Colon (tissue), 2 donors: ENCODE measurements at regions not wholly inside any gene's neighbourhood (a gene's known extent, or its start where the extent isn't known, plus 50 kb on each side); places are given as distances from the start of the nearest gene placed in this dataset.
"Not testable (repeated sequence)": the region's sequence is repeated elsewhere in the genome, so short reads cannot be mapped to it uniquely, and the experiment has no call there.

Experiments used
- FAIRE-seq: peaks from 2 replicates; lab custom pipeline; 2012; peaks lifted over from hg19 to GRCh38; lab: Jason Lieb, UNC
- donor health status: control.
- donor health status: control.

- FAIRE-seq: not testable (repeated sequence)
These were observed 1220.8 kb upstream of the B3GALT2 start for GRCh38 chr1:194407238-194407637.

DNA sequence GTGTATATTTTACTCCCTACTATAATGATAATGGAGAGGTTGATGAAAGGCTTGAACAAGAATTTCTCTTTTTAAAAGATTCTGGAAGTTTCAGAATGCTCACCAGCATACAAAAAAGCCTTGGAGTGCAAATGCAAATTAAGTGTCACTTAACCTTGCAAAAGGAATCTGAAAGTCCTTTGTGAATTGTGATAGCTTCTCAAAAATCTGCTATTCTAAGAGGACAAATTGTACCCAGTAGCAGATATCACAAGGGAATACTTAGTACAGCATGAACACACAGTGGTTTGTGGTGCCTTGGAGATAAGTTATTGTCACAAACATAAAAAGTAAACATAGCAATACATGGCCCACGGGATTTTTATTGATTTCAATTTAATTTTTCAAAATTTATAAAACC lies 1208.3 kb upstream of the B3GALT2 start:
- FAIRE-seq: no peak

DNA sequence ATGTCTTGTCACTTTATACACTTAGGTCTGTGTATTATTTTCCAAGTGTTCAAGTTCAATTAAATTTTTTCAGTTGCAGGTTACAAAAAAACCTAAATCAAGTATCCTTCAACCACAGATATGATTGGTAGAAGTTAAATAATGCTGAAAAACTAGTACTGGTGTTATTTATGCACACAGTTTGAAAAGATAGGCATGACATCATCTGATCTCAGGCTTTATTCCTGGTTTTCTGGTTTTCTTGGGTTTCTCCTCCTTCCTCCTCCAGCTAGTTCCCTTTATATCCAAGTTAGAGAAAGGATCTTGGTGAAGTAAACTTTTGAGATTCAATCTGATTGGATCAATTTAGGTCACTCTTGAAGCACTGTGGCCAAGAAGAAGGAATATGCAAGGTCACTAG lies 1201.1 kb upstream of the B3GALT2 start:
- no peak for FAIRE-seq

GRCh38 chr1:194378517-194378916 lies 1192.1 kb upstream of the B3GALT2 start:
- no peak for FAIRE-seq

- no peak for FAIRE-seq
These were observed 1188.2 kb upstream of the B3GALT2 start for GRCh38 chr1:194374649-194375048.

- no peak for FAIRE-seq
These were observed 1185.9 kb upstream of the B3GALT2 start for GRCh38 chr1:194372266-194372665.

GRCh38 chr1:194369622-194370021 lies 1183.2 kb upstream of the B3GALT2 start:
- FAIRE-seq: no peak

GRCh38 chr1:194369060-194369459 lies 1182.6 kb upstream of the B3GALT2 start:
- FAIRE-seq: no peak

- no peak for FAIRE-seq
These were observed 1180.7 kb upstream of the B3GALT2 start for GRCh38 chr1:194367121-194367520.

- FAIRE-seq: no peak
These were observed 1180.3 kb upstream of the B3GALT2 start for GRCh38 chr1:194366705-194367104.

GRCh38 chr1:194362327-194362726 lies 1175.9 kb upstream of the B3GALT2 start:
- FAIRE-seq: no peak

DNA sequence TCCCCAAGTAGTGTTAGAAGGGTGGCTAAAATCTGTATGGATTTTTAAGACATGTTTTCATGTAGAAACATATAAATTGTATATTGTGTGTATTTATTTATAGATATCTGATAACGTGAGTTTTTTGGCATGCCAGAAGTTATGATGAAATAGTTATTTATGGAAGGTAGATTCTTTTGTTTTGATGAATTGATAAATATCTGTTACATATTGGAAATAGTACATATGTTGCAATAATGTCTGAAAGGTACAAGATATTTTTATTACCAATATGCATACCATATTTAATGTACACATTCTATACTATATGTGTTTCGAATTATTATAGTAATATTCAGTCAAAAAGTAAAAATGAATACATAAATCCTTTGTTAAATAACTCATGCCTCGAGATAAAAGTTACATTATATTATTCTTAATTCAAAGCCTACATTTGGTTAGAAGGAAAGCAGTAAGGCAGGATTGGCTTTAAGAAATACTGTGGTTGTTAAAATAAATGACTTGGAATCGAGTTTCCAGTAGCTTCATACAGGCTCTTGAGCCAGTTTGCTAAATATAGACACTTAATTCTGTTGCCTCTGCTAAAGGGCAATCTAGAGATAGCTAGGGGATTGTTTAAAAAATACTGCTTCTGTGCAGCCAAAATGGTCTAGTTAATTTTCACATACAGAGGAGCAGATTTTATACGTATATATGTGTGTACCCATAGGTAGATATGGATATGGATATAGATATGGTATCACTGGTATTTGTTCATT lies 1175.1 kb upstream of the B3GALT2 start:
- FAIRE-seq: no peak

GRCh38 chr1:194358208-194358581 lies 1171.8 kb upstream of the B3GALT2 start:
- no peak for FAIRE-seq

- FAIRE-seq: not testable (repeated sequence)
These were observed 1171.3 kb upstream of the B3GALT2 start for GRCh38 chr1:194357573-194358207.

- no peak for FAIRE-seq
These were observed 1169.2 kb upstream of the B3GALT2 start for GRCh38 chr1:194355488-194356106.

DNA sequence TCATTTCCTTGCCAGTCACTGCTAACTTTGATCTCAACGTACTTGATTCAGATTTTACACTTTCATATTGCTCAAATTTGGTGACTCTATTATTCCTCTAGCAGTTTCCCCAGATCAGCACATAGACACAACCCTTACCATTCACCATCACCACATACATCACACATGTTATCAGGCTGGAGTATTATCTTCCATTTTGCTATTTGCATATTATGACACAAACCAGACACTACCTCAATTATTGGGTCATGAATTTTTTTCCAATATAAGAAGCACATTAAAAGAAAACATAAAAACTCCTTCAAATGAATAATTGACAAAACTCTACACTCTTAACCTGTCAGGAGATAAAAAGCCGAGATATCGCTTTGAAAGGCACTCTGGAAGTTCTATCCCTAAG lies 1166.7 kb upstream of the B3GALT2 start:
- FAIRE-seq: no peak

- FAIRE-seq: no peak
These were observed 1160.8 kb upstream of the B3GALT2 start for GRCh38 chr1:194347200-194347599.

- no peak for FAIRE-seq
These were observed 1156.3 kb upstream of the B3GALT2 start for GRCh38 chr1:194342484-194343262.

DNA sequence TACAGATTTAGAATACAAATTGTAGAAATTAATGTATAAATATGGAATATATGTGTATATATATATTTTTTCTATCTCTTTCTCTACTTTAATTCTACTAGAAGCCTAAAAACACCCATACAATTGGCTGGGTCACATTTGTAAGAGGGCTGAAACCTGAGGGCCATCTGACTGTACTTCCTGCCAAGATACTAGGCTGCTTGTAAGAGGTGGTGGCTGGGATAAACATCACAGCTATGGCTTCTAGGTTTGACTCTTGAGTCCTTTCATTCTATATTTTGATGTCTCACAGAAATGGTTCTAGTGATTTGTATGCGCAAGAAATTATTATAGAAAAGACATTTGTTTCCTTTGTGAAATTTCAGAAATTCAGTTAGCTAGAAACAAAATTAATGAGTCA lies 1155.2 kb upstream of the B3GALT2 start:
- no peak for FAIRE-seq

DNA sequence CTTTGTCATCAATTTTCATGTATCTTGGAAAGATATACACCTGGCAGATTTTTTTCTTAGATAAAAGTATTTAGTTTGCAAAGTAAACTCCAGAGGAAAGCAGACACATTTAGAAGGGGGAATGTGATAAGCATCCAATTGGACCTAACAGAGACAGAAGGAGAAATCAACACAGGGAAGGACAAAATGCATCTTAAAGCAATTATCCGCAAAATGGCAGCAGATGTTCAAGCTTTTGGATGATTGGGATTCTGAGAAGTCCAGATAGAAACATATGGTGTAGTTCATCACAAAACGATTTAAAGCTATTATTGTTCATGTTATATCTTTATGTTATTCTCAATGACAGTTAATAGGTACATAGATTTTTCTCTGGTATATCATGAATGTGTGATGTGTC lies 1153.1 kb upstream of the B3GALT2 start:
- FAIRE-seq: no peak

- no peak for FAIRE-seq
These were observed 1152.0 kb upstream of the B3GALT2 start for GRCh38 chr1:194338241-194338948.

DNA sequence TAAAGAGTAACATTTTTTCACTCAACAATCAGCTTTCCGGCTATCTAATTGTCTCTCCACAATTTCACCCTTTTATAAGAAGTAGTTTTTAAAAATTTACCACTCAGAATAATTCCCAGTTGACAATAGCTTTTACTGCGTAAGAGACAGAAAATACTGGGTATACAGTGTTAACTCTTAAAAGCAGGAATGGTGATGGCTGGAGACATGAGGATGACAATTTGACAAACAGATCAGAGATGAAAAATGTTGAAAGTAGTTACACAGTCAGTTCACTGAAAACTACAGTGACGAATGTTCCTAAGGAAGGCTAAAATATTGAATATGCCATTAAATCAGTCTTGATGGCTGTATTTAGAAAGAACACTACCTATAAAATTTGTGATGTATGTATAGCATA lies 1146.8 kb upstream of the B3GALT2 start:
- no peak for FAIRE-seq
